Brain microvascular endothelial cell (primary cell): ENCODE measurements at regions not wholly inside any gene's neighbourhood (a gene's known extent, or its start where the extent isn't known, plus 50 kb on each side); places are given as distances from the start of the nearest gene placed in this dataset.

Experiments
- DNase-seq: peaks from one replicate; pipeline ENCODE4 v3.0.0-alpha.2; 2020
- H3K27ac ChIP-seq: fragments of 250-450 bp; sonication (Bioruptor Pico); 2 replicates; pipeline ENCODE4 v1.5.1; 2020; ENCODE audit warnings: mild to moderate bottlenecking, moderate library complexity
- H3K27me3 ChIP-seq: fragments of 250-450 bp; sonication (Bioruptor Pico); replicated peaks from 2 replicates; pipeline ENCODE4 v1.5.1; 2020; ENCODE audit warnings: mild to moderate bottlenecking
- H3K36me3 ChIP-seq: fragments of 250-450 bp; sonication (Bioruptor Pico); replicated peaks from 2 replicates; pipeline ENCODE4 v1.5.1; 2020; ENCODE audit warnings: mild to moderate bottlenecking
- H3K4me3 ChIP-seq: 2 replicates; pipeline ENCODE4 v1.5.1; 2011; ENCODE audit warnings: low read depth, mild to moderate bottlenecking, control low read depth, low read length, moderate library complexity
- CTCF ChIP-seq: IDR thresholded peaks from 2 replicates; pipeline ENCODE4 v1.5.1; 2011; ENCODE audit warnings: low read depth, mild to moderate bottlenecking, moderate library complexity, low read length, control low read depth, inconsistent platforms; ENCODE audit errors: missing control alignments
- in situ Hi-C: cut with HindIII; loops from 2 replicates; pipeline ENCODE4 v1.10.0; 2017; ENCODE audit warnings: low sequenced_read_pairs, low pct_ligation_motif_present

- in situ Hi-C loops, result no loop called here
- no peak for TF ChIP-seq CTCF
- DNase-seq, result no peak
Observed at GRCh38 chr15:69686626-69687025, 234.0 kb downstream of the RPLP1 start.

GRCh38 chr15:69689133-69689532, 236.5 kb downstream of the RPLP1 start:
- H3K4me3 ChIP-seq, result no peak overlapping the region
- in situ Hi-C loops, result no loop called here
- no peak for DNase-seq

More at GRCh38 chr15:69686626-69687025, 234.0 kb downstream of the RPLP1 start:
- Histone ChIP-seq H3K27ac (no peak overlapping the region), H3K36me3 (no peaks in the 10 kb centered on the region), H3K4me3 (no peak overlapping the region), H3K27me3 (no peaks in the 10 kb centered on the region)

GRCh38 chr15:69691307-69692015, 238.8 kb downstream of the RPLP1 start:
- Histone ChIP-seq H3K27ac (no peak overlapping the region), H3K36me3 (no peaks in the 10 kb centered on the region), H3K4me3 (no peak overlapping the region), H3K27me3 (peaks cover 3% of the 10 kb centered on the region)
- in situ Hi-C loops, result no loop called here
- TF ChIP-seq CTCF, result no peak
- no peak for DNase-seq

More at GRCh38 chr15:69689133-69689532, 236.5 kb downstream of the RPLP1 start:
- no peak for TF ChIP-seq CTCF
- Histone ChIP-seq H3K27me3 (peaks cover 3% of the 10 kb centered on the region), H3K27ac (no peak overlapping the region), H3K36me3 (no peaks in the 10 kb centered on the region)

GRCh38 chr15:69692342-69692741, 239.7 kb downstream of the RPLP1 start:
- in situ Hi-C loops, result no loop called here
- Histone ChIP-seq H3K27ac (no peak overlapping the region), H3K36me3 (no peaks in the 10 kb centered on the region), H3K4me3 (no peak overlapping the region), H3K27me3 (peaks cover 3% of the 10 kb centered on the region)
- TF ChIP-seq CTCF, result no peak
- no peak for DNase-seq

- Histone ChIP-seq H3K36me3 (no peaks in the 10 kb centered on the region), H3K27me3 (peaks cover 3% of the 10 kb centered on the region), H3K4me3 (no peak overlapping the region), H3K27ac (no peak overlapping the region)
- in situ Hi-C loops, result no loop called here
- TF ChIP-seq CTCF, result no peak
- no peak for DNase-seq
Observed at GRCh38 chr15:69693059-69693458, 240.4 kb downstream of the RPLP1 start.

GRCh38 chr15:69696946-69697345, 244.3 kb downstream of the RPLP1 start:
- Histone ChIP-seq H3K27me3 (peaks cover 3% of the 10 kb centered on the region), H3K36me3 (no peaks in the 10 kb centered on the region), H3K27ac (no peak overlapping the region), H3K4me3 (no peak overlapping the region)
- TF ChIP-seq CTCF, result no peak
- no peak for DNase-seq
- in situ Hi-C loops, result no loop called here
